IMR-90 (cell line): ENCODE measurements at regions not wholly inside any gene's neighbourhood (a gene's known extent, or its start where the extent isn't known, plus 50 kb on each side); places are given as distances from the start of the nearest gene placed in this dataset.

Experiments
- ATAC-seq: fragments of 200-7000 bp; cut with Tn5 transposase; 2 replicates; pipeline ENCODE4 v1.9.1; 2020; ENCODE audit warnings: low read depth, mild to moderate bottlenecking, moderate library complexity
- BruUV-seq: library from RNA; stranded (reverse); fragments of 400-500 nt; replicated peaks from 2 replicates; lab custom pipeline; 2021; lab: Mats Ljungman, UMichigan
- CTCF ChIA-PET: fragments of 300-600 bp; formaldehyde crosslinking; extraction: SDS; loops from one replicate; lab custom pipeline; 2021; ENCODE audit warnings: antibody characterized with exemption; lab: Yijun Ruan, JAX
- POLR2A ChIA-PET: fragments of 300-600 bp; sonication (Branson Sonifier 250); formaldehyde crosslinking; loops from one replicate; lab custom pipeline; 2022; ENCODE audit warnings: antibody characterized with exemption; ENCODE audit not compliant: unreplicated experiment; lab: Charles Lee
- DNase-seq: peaks from one replicate; pipeline ENCODE4 v3.0.0; 2013
- H2AFZ ChIP-seq: replicated peaks from 2 replicates; pipeline ENCODE3; 2013; ENCODE audit warnings: low read length, mild to moderate bottlenecking; ENCODE audit not compliant: poor library complexity
- H2AK5ac ChIP-seq: 2 replicates; pipeline ENCODE4 v1.6.1; 2013; ENCODE audit warnings: low read depth, low read length, inconsistent platforms
- H2AK9ac ChIP-seq: replicated peaks from 2 replicates; pipeline ENCODE3; 2013; ENCODE audit warnings: mild to moderate bottlenecking, low read depth, low read length, moderate library complexity; ENCODE audit not compliant: poor library complexity
- H2BK120ac ChIP-seq: 2 replicates; pipeline ENCODE4 v1.6.1; 2013; ENCODE audit warnings: low read depth, low read length, inconsistent platforms
- H2BK15ac ChIP-seq: 3 replicates; pipeline ENCODE4 v1.6.1; 2013; ENCODE audit warnings: low read depth, low read length, inconsistent platforms
- H2BK20ac ChIP-seq: 2 replicates; pipeline ENCODE4 v1.6.1; 2013; ENCODE audit warnings: low read depth, mild to moderate bottlenecking, inconsistent platforms, low read length, moderate library complexity
- H2BK5ac ChIP-seq: 2 replicates; pipeline ENCODE4 v1.6.1; 2013; ENCODE audit warnings: mild to moderate bottlenecking, low read depth, low read length, inconsistent platforms; ENCODE audit not compliant: poor library complexity, severe bottlenecking
- H3K14ac ChIP-seq: replicated peaks from 2 replicates; pipeline ENCODE4 v1.6.1; 2013; ENCODE audit warnings: low read depth, low read length, inconsistent platforms
- H3K18ac ChIP-seq: 2 replicates; pipeline ENCODE4 v1.6.1; 2013; ENCODE audit warnings: low read depth, low read length, control low read depth
- H3K23ac ChIP-seq: 2 replicates; pipeline ENCODE4 v1.6.1; 2013; ENCODE audit warnings: low read depth, low read length, inconsistent platforms
- H3K27ac ChIP-seq: 2 replicates; pipeline ENCODE4 v1.5.1; 2013; ENCODE audit warnings: mild to moderate bottlenecking, control low read depth, low read length; ENCODE audit not compliant: insufficient read depth
- H3K27me3 ChIP-seq: 2 replicates; pipeline ENCODE4 v1.6.1; 2013; ENCODE audit warnings: low read length; ENCODE audit not compliant: control insufficient read depth, insufficient read depth
- H3K36me3 ChIP-seq: 2 replicates; pipeline ENCODE4 v1.6.1; 2013; ENCODE audit warnings: low read length, mixed read lengths; ENCODE audit not compliant: control insufficient read depth, insufficient read depth
- H3K4ac ChIP-seq: 2 replicates; pipeline ENCODE4 v1.6.1; 2013; ENCODE audit warnings: low read depth, low read length, inconsistent platforms
- H3K4me1 ChIP-seq: 2 replicates; pipeline ENCODE4 v1.6.1; 2013; ENCODE audit warnings: low read length, mixed read lengths; ENCODE audit not compliant: control insufficient read depth, insufficient read depth
- H3K4me2 ChIP-seq: 2 replicates; pipeline ENCODE4 v1.6.1; 2013; ENCODE audit warnings: low read depth, mild to moderate bottlenecking, control low read depth, low read length, moderate library complexity
- H3K4me3 ChIP-seq: 2 replicates; pipeline ENCODE4 v1.5.1; 2013; ENCODE audit warnings: low read depth, mild to moderate bottlenecking, control low read depth, low read length, moderate library complexity; ENCODE audit not compliant: insufficient read depth
- H3K56ac ChIP-seq: 2 replicates; pipeline ENCODE4 v1.6.1; 2013; ENCODE audit warnings: low read length, inconsistent platforms; ENCODE audit not compliant: insufficient read depth; ENCODE audit errors: extremely low read depth
- H3K79me1 ChIP-seq, 2 experiments: 2 replicates each; pipeline ENCODE4 v1.6.1; 2013; ENCODE audit warnings: low read length in 2 of 2, inconsistent platforms in 1 of 2, low read depth in 1 of 2
- H3K9ac ChIP-seq: 2 replicates; pipeline ENCODE4 v1.6.1; 2013; ENCODE audit warnings: low read depth, low read length, control low read depth
- H3K9me1 ChIP-seq: 2 replicates; pipeline ENCODE4 v1.6.1; 2013; ENCODE audit warnings: low read length, inconsistent platforms; ENCODE audit not compliant: insufficient read depth
- H3K9me3 ChIP-seq: 2 replicates; pipeline ENCODE4 v1.6.1; 2013; ENCODE audit warnings: low read length; ENCODE audit not compliant: control insufficient read depth, insufficient read depth
- H4K20me1 ChIP-seq: 2 replicates; pipeline ENCODE4 v1.6.1; 2013; ENCODE audit warnings: low read length, inconsistent platforms; ENCODE audit not compliant: insufficient read depth
- H4K5ac ChIP-seq: 2 replicates; pipeline ENCODE4 v1.6.1; 2013; ENCODE audit warnings: mild to moderate bottlenecking, low read depth, low read length, control low read depth
- H4K8ac ChIP-seq, 2 experiments: 2 replicates each; pipeline ENCODE4 v1.6.1; 2013; ENCODE audit warnings: low read depth in 2 of 2, low read length in 2 of 2, control low read depth in 1 of 2, inconsistent platforms in 1 of 2
- H4K91ac ChIP-seq: 2 replicates; pipeline ENCODE4 v1.6.1; 2013; ENCODE audit warnings: low read depth, low read length, inconsistent platforms; ENCODE audit not compliant: insufficient read depth
- CEBPB ChIP-seq: IDR thresholded peaks from 2 replicates; pipeline ENCODE4 v1.6.1; 2012; ENCODE audit warnings: low read depth, low read length, improper control_type of control experiment
- CHD1 ChIP-seq: IDR thresholded peaks from 2 replicates; pipeline ENCODE4 v1.6.1; 2012; ENCODE audit warnings: low read depth, low read length, improper control_type of control experiment
- CTCF ChIP-seq: conservative IDR thresholded peaks from 2 replicates; pipeline ENCODE4 v1.5.1; 2012; ENCODE audit warnings: mild to moderate bottlenecking, low read depth, low read length, improper control_type of control experiment
- ELK1 ChIP-seq: fragments of 150-350 bp; IDR thresholded peaks from 2 replicates; pipeline ENCODE4 v1.6.1; 2016; ENCODE audit warnings: low read depth, mild to moderate bottlenecking, low read length, moderate library complexity, borderline replicate concordance
- MAZ ChIP-seq: IDR thresholded peaks from 2 replicates; pipeline ENCODE4 v1.6.1; 2012; ENCODE audit warnings: low read depth, mild to moderate bottlenecking, low read length, improper control_type of control experiment, moderate library complexity, borderline replicate concordance
- POLR2A ChIP-seq: IDR thresholded peaks from 2 replicates; pipeline ENCODE4 v1.6.1; 2012; ENCODE audit warnings: mild to moderate bottlenecking, low read depth, low read length
- WGBS, 2 experiments: methylation state at CpG; one replicate each; pipeline versions ENCODE4 v1.1.5 to v1.1.7; 2013; ENCODE audit warnings: missing lambda C conversion rate in 2 of 2; ENCODE audit not compliant: insufficient read length in 1 of 2; ENCODE audit errors: extremely low coverage in 2 of 2; 5-methylcytosine and 5-hydroxymethylcytosine counted together
- dilution Hi-C: fragments of 300-500 bp; cut with HindIII; formaldehyde crosslinking; loops from one replicate; pipeline ENCODE4 v1.14.3; 2018; ENCODE audit warnings: low sequenced_read_pairs; ENCODE audit not compliant: unreplicated experiment
- in situ Hi-C: fragments of 300-500 bp; cut with MboI; formaldehyde crosslinking; loops from 3 replicates; pipeline ENCODE4 v1.14.3; 2019; ENCODE audit warnings: low sequenced_read_pairs, inconsistent platforms, mixed read lengths
- intact Hi-C: fragments of 100-400 bp; cut with micrococcal nuclease; formaldehyde crosslinking; loops from 2 replicates; pipeline ENCODE4 v1.10.0; 2022

GRCh38 chr2:234771176-234771575 is 180.6 kb upstream of the SH3BP4 start:
- no peak for ATAC-seq
- peak overlapping the region; percentile 24; the same call in 1 of the 2 replicates for H3K4ac ChIP-seq

More at GRCh38 chr2:234771176-234771575, 180.6 kb upstream of the SH3BP4 start:
- dilution Hi-C loops (no loop called here), intact Hi-C loops (loop anchor here (5.0 kb wide), 1 partner anchor 101 kb away; no protein-coding TSS in a partner anchor), in situ Hi-C loops (no loop called here)
- 33% methylated on average over 1 of the region's 2 CpGs; no CpG with 5 or more reads in 1 of the 2 experiments for WGBS, 2 experiments
- Histone ChIP-seq H2BK5ac (no peak overlapping the region), H3K18ac (peak overlapping the region; percentile 7; the same call in 1 of the 2 replicates), H2AK5ac (peak overlapping the region; percentile 57; the same call in 1 of the 2 replicates), H3K14ac (no peak overlapping the region), H3K23ac (peak overlapping the region; percentile 14; the same call in 1 of the 2 replicates), H2BK20ac (peak overlapping the region; percentile 67; the same call in 1 of the 2 replicates), H2BK15ac (peak overlapping the region; percentile 68), H4K5ac (peak overlapping the region; percentile 21; the same call in 1 of the 2 replicates), H3K4me3 (no peak overlapping the region), H4K20me1 (no peaks in the 10 kb centered on the region), H4K91ac (peak overlapping the region; percentile 33; the same call in 1 of the 2 replicates), H3K79me1 (no peaks in the 10 kb centered on the region), H3K9ac (no peak overlapping the region), H3K27me3 (no peaks in the 10 kb centered on the region), H2BK120ac (peak overlapping the region; percentile 89), H3K56ac (no peak overlapping the region), H2AK9ac (peak overlapping the region; percentile 17), H3K9me1 (peaks cover 7% of the 10 kb centered on the region), H2AFZ (peak overlapping the region; percentile 2), H3K36me3 (no peaks in the 10 kb centered on the region), H3K4me1 (peaks cover 30% of the 10 kb centered on the region), H3K9me3 (no peaks in the 10 kb centered on the region), H4K8ac (peak overlapping the region in 1 of 2 experiments; percentile 50; a peak in 1 of 4 replicates), H3K4me2 (no peak overlapping the region), H3K27ac (peak overlapping the region; percentile 14; the same call in 1 of the 2 replicates)
- DNase-seq, result no peak
- no TSS peak for BruUV-seq
- CTCF ChIA-PET, result no interaction called here
- TF ChIP-seq CHD1 (no peak), CTCF (no peak), MAZ (no peak), CEBPB (no peak), ELK1 (no peak), POLR2A (no peak)
- POLR2A ChIA-PET, result no interaction called here
